Right lobe of liver (tissue), 4 donors: ENCODE measurements at regions not wholly inside any gene's neighbourhood (a gene's known extent, or its start where the extent isn't known, plus 50 kb on each side); places are given as distances from the start of the nearest gene placed in this dataset.

Experiments
- POLR2A ChIP-seq: fragments of 450-650 bp; IDR thresholded peaks from one replicate; pipeline ENCODE4 v1.6.1; 2017; ENCODE audit warnings: antibody characterized with exemption, mild to moderate bottlenecking
- TF ChIP-seq, protein P1 (sequence below), 4 donors: fragments of 200-600 bp in 3 of 4; fragments of 450-650 bp in 1 of 4; IDR thresholded peaks; one replicate each; pipeline versions ENCODE4 v1.5.1 to v1.8.0; 2016 to 2022; ENCODE audit warnings: antibody characterized with exemption in 4 of 4, mild to moderate bottlenecking in 2 of 4
- donor health status: DM: no; HTN: no; CAD: no.
- donor health status: DM: no; HTN: no; CAD: no.
- donor health status: DM: no; HTN: yes; CAD: no.

DNA sequence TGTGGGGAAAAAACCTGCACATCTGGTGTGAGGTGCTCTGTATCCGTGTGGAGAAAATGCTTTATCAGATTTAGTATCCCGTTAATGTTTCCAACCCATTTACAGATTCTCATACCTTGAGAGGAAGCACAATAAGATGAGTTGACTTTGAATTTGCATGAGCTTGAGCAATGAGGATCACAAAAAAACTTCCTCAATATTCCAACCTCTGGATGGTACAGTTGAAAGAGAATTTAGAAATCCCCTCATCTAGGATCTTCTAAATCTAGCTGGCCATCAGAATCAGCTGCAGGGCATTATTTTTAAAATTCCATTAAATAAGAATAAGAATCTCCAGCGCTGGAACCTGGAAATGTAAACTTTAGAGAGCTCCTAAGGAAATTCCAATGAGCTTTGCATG lies 82.5 kb upstream of the NR5A2 start:
- TF ChIP-seq, protein P1, sequence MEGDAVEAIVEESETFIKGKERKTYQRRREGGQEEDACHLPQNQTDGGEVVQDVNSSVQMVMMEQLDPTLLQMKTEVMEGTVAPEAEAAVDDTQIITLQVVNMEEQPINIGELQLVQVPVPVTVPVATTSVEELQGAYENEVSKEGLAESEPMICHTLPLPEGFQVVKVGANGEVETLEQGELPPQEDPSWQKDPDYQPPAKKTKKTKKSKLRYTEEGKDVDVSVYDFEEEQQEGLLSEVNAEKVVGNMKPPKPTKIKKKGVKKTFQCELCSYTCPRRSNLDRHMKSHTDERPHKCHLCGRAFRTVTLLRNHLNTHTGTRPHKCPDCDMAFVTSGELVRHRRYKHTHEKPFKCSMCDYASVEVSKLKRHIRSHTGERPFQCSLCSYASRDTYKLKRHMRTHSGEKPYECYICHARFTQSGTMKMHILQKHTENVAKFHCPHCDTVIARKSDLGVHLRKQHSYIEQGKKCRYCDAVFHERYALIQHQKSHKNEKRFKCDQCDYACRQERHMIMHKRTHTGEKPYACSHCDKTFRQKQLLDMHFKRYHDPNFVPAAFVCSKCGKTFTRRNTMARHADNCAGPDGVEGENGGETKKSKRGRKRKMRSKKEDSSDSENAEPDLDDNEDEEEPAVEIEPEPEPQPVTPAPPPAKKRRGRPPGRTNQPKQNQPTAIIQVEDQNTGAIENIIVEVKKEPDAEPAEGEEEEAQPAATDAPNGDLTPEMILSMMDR (IDR thresholded peaks at IDR 0.05) = no peak
- TF ChIP-seq POLR2A = no peak
